GM19455 (cell line): ENCODE measurements at regions not wholly inside any gene's neighbourhood (a gene's known extent, or its start where the extent isn't known, plus 50 kb on each side); places are given as distances from the start of the nearest gene placed in this dataset.
"Not testable (repeated sequence)": the region's sequence is repeated elsewhere in the genome, so short reads cannot be mapped to it uniquely, and the experiment has no call there.

Source experiments
- ATAC-seq: cut with Tn5 transposase; IDR thresholded peaks from one replicate; pipeline ENCODE4 v1.9.1; 2021; ENCODE audit not compliant: unreplicated experiment

GRCh38 chr12:89192429-89192828 is 159.9 kb downstream of the DUSP6 start:
- no peak for ATAC-seq

GRCh38 chr12:89191597-89191996 is 160.7 kb downstream of the DUSP6 start:
- ATAC-seq, result not testable (repeated sequence)

- no peak for ATAC-seq
These were observed 162.9 kb downstream of the DUSP6 start for GRCh38 chr12:89189448-89189847.

GRCh38 chr12:89187507-89187906 is 164.8 kb downstream of the DUSP6 start:
- ATAC-seq, result no peak

DNA sequence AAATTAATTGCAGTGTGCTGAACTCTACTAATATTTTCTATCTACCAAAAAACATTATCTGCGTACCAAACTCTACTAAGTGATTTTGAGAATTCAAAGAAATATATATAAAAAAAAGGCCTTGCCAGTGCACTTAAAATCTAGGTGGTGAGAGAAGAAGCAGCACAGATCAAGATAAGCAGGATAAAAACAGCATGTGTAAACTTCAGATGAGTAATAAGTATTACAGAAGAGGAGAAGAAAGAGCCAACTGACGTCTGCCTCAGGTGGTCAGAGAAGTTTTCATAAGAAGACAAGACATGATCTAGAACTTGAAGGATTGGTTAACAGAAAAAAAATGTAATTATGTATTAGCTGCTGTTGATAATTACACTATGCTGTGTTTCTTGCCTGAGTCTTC is 166.4 kb downstream of the DUSP6 start:
- ATAC-seq, result no peak

DNA sequence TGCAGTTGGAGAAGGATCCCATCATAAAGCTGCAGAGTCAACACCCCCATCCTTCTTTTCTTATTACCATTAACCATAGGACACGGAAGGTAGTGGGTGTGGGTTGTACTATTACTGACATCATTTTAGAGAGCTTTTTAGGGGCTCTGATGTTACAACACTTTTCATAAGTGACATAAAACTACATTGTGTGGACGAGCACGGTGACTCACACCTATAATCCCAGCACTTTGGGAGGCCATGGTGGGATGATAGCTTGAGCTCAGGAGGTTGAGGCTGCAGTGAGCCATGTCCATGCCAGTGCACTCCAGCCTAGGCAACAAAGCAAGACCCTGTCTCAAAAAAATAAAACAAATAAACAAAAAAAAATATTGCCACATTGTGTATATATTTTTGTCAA is 167.1 kb downstream of the DUSP6 start:
- no peak for ATAC-seq

DNA sequence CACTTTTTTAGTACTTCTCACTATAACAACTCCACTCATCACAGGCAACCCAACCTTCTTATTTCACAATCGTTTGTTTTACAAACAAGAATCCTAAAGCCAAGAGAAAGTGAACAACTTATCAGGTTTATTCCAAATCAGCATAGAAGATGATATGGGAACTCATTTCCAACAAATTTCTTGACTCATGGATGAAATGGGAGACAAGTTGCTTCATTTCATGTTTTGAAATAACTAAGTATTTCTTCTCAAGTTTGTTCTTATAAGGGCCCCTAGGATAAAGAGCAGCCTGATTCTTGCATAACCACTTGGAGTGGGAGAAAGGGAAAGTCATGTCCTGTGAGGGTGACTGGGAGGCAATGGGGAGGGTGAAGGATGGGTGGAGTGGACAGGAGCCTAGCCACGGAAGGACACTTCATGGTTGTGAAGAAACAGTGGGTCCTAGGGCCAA is 168.3 kb downstream of the DUSP6 start:
- no peak for ATAC-seq

DNA sequence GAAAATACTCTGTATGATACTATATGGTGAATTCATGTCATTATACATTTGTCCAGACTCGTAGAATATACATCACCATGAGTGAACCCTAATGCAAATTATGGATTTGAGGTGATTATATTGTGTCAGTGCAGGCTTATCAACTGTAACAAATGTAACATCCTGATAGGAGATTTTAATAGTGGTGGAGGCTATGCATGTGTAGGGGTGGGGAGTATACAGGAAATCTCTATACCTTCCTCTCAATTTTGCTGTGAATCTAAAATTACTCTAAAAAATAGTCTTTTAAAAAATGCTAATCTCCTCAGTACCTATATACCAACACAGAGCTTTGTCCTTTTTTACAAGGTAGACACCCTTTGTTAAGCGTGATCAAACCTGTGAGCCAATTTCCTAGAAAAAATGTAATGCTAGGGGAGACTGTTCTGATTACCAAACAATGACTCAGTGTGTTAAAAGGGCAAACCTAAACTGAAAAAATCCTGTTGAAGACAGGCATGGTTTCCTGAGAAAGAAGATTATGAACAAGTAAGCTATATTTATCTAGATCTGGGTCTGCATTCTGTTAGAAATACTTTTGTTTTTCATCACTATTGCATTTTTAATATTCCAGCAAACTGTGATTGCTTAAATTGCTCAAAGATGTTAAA is 170.9 kb downstream of the DUSP6 start:
- no peak for ATAC-seq

DNA sequence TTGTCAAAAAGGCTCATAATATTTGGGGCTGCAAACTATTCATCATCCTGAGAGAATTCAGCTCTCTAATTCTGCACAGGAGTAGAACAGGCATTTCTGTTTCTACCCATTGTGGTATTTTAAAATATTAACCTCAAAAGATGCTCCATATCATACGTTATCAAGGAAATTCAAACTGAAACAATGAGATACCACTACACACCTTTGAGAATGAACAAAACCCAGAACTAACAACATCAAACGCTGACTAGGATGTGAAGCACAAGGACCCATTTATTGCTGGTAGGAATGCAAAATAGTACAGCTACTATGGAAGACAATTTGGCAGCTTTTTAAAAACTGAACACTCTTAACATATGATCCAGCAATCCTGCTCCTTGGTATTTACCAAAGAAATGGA is 171.8 kb downstream of the DUSP6 start:
- ATAC-seq, result no peak

GRCh38 chr12:89179983-89180382 is 172.3 kb downstream of the DUSP6 start:
- ATAC-seq, result no peak

DNA sequence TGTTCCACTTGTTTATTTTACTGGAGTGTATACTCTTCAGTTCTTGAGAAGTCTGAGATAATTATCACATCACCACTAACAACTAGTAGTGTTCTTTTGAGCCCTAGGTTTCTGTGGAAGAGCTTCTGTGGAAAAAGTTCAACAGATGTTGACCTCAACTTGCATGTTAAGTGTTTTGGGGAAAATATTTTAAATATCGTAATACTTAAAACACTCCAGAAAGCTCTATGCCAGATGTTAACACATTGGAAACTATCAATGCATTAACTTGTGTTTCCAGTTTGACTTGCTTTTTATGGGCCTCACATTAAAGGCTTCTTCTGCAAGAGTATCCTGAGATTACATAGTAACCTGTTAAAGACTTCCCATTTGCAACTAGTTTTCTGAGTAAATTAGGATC is 173.1 kb downstream of the DUSP6 start:
- no peak for ATAC-seq

DNA sequence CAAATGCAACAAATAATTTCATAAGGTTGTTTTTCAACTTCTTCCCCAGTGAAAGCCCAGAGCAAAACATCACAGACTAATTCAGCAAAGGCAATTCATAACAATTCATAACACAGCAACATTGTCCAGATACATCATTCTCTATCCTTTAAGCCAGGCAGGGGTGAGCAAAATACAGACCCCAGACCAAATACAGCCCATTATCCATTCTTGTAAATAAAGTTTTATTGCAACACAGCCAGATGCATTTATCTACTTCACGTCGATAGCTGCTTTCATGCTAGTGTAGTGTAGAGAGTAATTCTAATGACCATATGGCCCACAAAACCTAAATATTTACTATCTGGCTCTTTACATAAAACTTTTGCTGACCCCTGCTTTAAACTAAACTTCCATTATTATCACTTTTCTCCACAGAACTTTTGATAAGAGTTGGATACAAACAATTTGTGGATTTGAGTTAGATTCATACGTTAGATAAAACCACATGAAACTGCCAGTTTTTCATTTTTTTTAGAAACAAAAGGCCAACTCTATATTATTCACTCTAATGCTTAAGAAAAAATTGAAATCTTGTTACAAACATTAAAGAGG is 174.4 kb downstream of the DUSP6 start:
- ATAC-seq, result no peak

DNA sequence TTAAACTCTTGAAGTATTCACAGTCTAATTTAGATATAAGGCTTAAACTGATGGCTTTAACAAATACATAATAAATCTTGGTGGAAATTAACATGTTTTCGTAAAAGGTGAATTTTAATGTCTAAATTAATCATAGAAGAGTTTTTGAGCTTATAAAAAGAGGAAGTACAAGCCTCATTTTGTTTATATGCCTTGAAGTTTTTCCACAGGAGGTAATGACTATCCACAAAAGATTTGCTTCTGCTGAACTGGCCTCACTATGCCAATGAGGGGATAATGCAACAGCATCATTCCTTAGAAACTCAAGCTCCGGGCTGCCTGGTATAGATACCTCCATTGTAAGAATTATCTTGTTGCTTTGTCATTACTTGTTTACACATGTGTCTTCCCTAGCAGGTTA is 175.6 kb downstream of the DUSP6 start:
- ATAC-seq, result no peak

GRCh38 chr12:89173678-89174077 is 178.6 kb downstream of the DUSP6 start:
- ATAC-seq, result no peak

DNA sequence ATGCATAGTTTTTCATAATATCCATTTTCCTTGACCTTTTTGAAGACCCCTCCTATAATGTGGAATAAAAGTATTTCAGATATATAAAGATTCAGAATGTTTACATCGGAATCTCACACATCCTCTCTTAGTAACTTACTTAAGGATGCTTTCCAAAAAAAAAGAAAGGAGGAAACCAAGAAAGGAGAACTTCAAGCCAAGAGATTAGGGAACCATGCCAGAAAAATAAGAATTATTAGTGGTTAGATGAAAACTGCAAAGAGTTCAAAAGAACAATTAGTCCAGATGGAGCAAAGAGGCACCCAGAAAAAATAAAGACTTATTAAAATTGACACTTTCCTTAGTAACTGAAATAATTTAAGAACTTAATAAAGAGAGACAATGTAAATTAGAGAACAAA is 179.2 kb downstream of the DUSP6 start:
- ATAC-seq, result no peak

GRCh38 chr12:89172224-89172623 is 180.1 kb downstream of the DUSP6 start:
- no peak for ATAC-seq

DNA sequence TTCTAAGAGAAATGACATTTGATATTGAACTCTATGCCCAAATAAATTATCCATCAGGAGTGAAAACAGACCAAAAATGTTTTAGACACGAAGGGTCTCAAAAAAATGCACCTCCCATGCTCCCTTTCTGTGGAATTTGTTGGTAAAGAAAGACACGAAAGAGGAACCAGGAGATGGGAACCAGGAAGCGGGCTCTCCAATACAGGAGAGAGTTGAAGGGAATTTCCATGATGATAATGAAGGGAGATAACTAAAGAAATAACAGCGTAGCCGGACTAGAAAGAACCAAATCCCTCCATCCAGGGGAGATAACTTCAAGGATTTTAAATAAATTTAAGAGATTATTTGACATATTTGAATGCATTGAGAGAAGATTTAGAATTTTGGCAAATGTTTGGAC is 183.0 kb downstream of the DUSP6 start:
- ATAC-seq, result no peak

GRCh38 chr12:89167986-89168385 is 184.3 kb downstream of the DUSP6 start:
- no peak for ATAC-seq

DNA sequence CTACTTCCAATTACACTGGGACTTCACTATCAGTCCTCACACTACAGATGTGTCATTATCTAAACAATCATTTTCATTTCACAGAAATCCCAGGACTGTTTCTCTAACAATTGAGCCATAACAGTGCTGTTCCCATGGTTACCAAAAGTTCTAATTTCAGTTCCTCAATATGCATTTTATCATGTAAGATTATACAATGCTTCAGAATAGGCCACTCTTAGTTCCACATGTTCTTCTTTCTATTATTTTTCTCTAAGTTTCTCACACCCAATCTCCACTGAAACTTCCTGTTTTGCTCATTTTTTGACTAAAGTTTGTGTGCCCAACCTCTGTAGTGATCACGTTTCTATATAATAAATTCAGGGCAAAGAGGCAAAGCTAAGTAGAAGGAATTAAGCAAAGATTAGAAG is 185.8 kb downstream of the DUSP6 start:
- ATAC-seq, result peak; percentile 96

GRCh38 chr12:89166121-89166520 is 186.2 kb downstream of the DUSP6 start:
- ATAC-seq, result no peak

GRCh38 chr12:89165703-89166102 is 186.6 kb downstream of the DUSP6 start:
- ATAC-seq, result no peak

- no peak for ATAC-seq
These were observed 188.4 kb downstream of the DUSP6 start for GRCh38 chr12:89163918-89164317.
